ENCODE measurements at regions not wholly inside any gene's neighbourhood (a gene's known extent, or its start where the extent isn't known, plus 50 kb on each side); places are given as distances from the start of the nearest gene placed in this dataset.
A peak's percentile ranks its signal among the peaks of the same experiment; 100 is the strongest.
"Not testable (repeated sequence)": the region's sequence is repeated elsewhere in the genome, so short reads cannot be mapped to it uniquely, and the experiment has no call there.

GRCh38 chr14:70257526-70257925 lies 68.8 kb upstream of the SLC8A3 start:
- intact Hi-C loops (cut with DNase I) = no loop called here

GRCh38 chr14:70256601-70257000 lies 67.8 kb upstream of the SLC8A3 start:
- no peaks in the 10 kb centered on the region for H3K4me1 ChIP-seq (ENCODE audit: insufficient read depth)
- no peak overlapping the region for H3K4me3 ChIP-seq
- H3K27me3 ChIP-seq = no peaks in the 10 kb centered on the region
- DNase-seq = no peak
- intact Hi-C loops (cut with DNase I) = no loop called here
- TF ChIP-seq POLR2A (IDR thresholded peaks at IDR 0.05) (no peak), EP300 (IDR thresholded peaks at IDR 0.05) (no peak)
- TF ChIP-seq, protein P1, sequence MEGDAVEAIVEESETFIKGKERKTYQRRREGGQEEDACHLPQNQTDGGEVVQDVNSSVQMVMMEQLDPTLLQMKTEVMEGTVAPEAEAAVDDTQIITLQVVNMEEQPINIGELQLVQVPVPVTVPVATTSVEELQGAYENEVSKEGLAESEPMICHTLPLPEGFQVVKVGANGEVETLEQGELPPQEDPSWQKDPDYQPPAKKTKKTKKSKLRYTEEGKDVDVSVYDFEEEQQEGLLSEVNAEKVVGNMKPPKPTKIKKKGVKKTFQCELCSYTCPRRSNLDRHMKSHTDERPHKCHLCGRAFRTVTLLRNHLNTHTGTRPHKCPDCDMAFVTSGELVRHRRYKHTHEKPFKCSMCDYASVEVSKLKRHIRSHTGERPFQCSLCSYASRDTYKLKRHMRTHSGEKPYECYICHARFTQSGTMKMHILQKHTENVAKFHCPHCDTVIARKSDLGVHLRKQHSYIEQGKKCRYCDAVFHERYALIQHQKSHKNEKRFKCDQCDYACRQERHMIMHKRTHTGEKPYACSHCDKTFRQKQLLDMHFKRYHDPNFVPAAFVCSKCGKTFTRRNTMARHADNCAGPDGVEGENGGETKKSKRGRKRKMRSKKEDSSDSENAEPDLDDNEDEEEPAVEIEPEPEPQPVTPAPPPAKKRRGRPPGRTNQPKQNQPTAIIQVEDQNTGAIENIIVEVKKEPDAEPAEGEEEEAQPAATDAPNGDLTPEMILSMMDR (IDR thresholded peaks at IDR 0.05) = no peak
- H3K36me3 ChIP-seq = no peaks in the 10 kb centered on the region
- 39 to 41% (median 40%) methylated on average over 2 of the region's 2 CpGs for WGBS, 3 donors
- H3K9me3 ChIP-seq = peaks cover 0 to 4% of the 10 kb centered on the region in 2 donors
- H3K27ac ChIP-seq = no peak overlapping the region

More at GRCh38 chr14:70257526-70257925, 68.8 kb upstream of the SLC8A3 start:
- TF ChIP-seq EP300 (IDR thresholded peaks at IDR 0.05) (no peak), POLR2A (IDR thresholded peaks at IDR 0.05) (no peak)
- TF ChIP-seq, protein P1 (IDR thresholded peaks at IDR 0.05) = no peak
- H3K9me3 ChIP-seq = peaks cover 0 to 4% of the 10 kb centered on the region in 2 donors
- DNase-seq = no peak
- H3K27ac ChIP-seq = no peak overlapping the region
- H3K4me3 ChIP-seq = no peak overlapping the region
- H3K27me3 ChIP-seq = no peaks in the 10 kb centered on the region
- H3K36me3 ChIP-seq = no peaks in the 10 kb centered on the region
- 76 to 80% (median 79%) methylated on average over 7 of the region's 7 CpGs for WGBS, 3 donors
- no peaks in the 10 kb centered on the region for H3K4me1 ChIP-seq (ENCODE audit: insufficient read depth)

- H3K27me3 ChIP-seq; intact Hi-C loops (cut with DNase I); H3K4me1 ChIP-seq (ENCODE audit: insufficient read depth); H3K9me3 ChIP-seq; H3K36me3 ChIP-seq; DNase-seq; H3K27ac ChIP-seq; H3K4me3 ChIP-seq: not testable (repeated sequence)
- WGBS, 3 donors = 45 to 64% (median 58%) methylated on average over 24 to 36 of the region's 36 CpGs
Measured at GRCh38 chr14:70255071-70256057, 66.6 kb upstream of the SLC8A3 start.

GRCh38 chr14:70254476-70254961 lies 65.8 kb upstream of the SLC8A3 start:
- no peaks in the 10 kb centered on the region for H3K36me3 ChIP-seq
- H3K27me3 ChIP-seq = no peaks in the 10 kb centered on the region
- peak in 3 of 5 donors; percentile 8 to 43 (median 27) for DNase-seq
- intact Hi-C loops (cut with DNase I) = no loop called here
- no peak overlapping the region for H3K4me3 ChIP-seq
- TF ChIP-seq, protein P1 (IDR thresholded peaks at IDR 0.05) = no peak
- no peak for TF ChIP-seq POLR2A (IDR thresholded peaks at IDR 0.05)
- H3K4me1 ChIP-seq (ENCODE audit: insufficient read depth) = no peaks in the 10 kb centered on the region
- H3K9me3 ChIP-seq = peaks cover 0 to 4% of the 10 kb centered on the region in 2 donors
- no peak overlapping the region for H3K27ac ChIP-seq
- 1 to 2% (median 1%) methylated on average over 21 to 29 of the region's 31 CpGs for WGBS, 3 donors

GRCh38 chr14:70253547-70253946 lies 64.8 kb upstream of the SLC8A3 start:
- H3K4me1 ChIP-seq (ENCODE audit: insufficient read depth); H3K9me3 ChIP-seq; H3K27me3 ChIP-seq; H3K36me3 ChIP-seq; intact Hi-C loops (cut with DNase I); DNase-seq; H3K27ac ChIP-seq; H3K4me3 ChIP-seq: not testable (repeated sequence)
- WGBS, 3 donors = 80 to 81% (median 81%) methylated on average over 4 of the region's 4 CpGs

Measured in ovary (tissue), 7 donors.